ENCODE measurements at regions not wholly inside any gene's neighbourhood (a gene's known extent, or its start where the extent isn't known, plus 50 kb on each side); places are given as distances from the start of the nearest gene placed in this dataset.

GRCh38 chr9:115668521-115668920 lies 485.1 kb upstream of the PAPPA start:
- no peaks in the 10 kb centered on the region for H4K20me1 ChIP-seq (ENCODE audit: insufficient read depth, low read depth, low read length)
- H3K79me2 ChIP-seq (ENCODE audit: low read length): no peaks in the 10 kb centered on the region
- DNase-seq: no peak
- H2AFZ ChIP-seq (ENCODE audit: low read length): no peak overlapping the region
- H3K9me2 ChIP-seq (replicated peaks; ENCODE audit: insufficient read depth, low read length): no peaks in the 10 kb centered on the region
- no peaks in the 10 kb centered on the region for H3K36me3 ChIP-seq (ENCODE audit: insufficient read depth, low read length)
- no peaks in the 10 kb centered on the region for H3K4me1 ChIP-seq (ENCODE audit: low read length)
- H3K4me2 ChIP-seq (ENCODE audit: low read depth, low read length, poor library complexity, severe bottlenecking): no peak overlapping the region
- H3K9ac ChIP-seq (ENCODE audit: low read length): no peak overlapping the region
- no peak overlapping the region for H3K27ac ChIP-seq (ENCODE audit: low read length)
- H3K27me3 ChIP-seq (ENCODE audit: low read length): no peaks in the 10 kb centered on the region
- no peaks in the 10 kb centered on the region for H3K9me3 ChIP-seq (ENCODE audit: low read length)
- no peak overlapping the region for H3K4me3 ChIP-seq (ENCODE audit: low read length)

- Histone ChIP-seq H3K4me1 (ENCODE audit: low read length) (no peaks in the 10 kb centered on the region), H3K79me2 (ENCODE audit: low read length) (no peaks in the 10 kb centered on the region), H3K27ac (ENCODE audit: low read length) (no peak overlapping the region), H3K4me2 (ENCODE audit: low read depth, low read length, poor library complexity, severe bottlenecking) (no peak overlapping the region), H3K36me3 (ENCODE audit: insufficient read depth, low read length) (no peaks in the 10 kb centered on the region), H3K4me3 (ENCODE audit: low read length) (no peak overlapping the region), H3K27me3 (ENCODE audit: low read length) (no peaks in the 10 kb centered on the region), H3K9me2 (replicated peaks; ENCODE audit: insufficient read depth, low read length) (no peaks in the 10 kb centered on the region), H4K20me1 (ENCODE audit: insufficient read depth, low read depth, low read length) (no peaks in the 10 kb centered on the region), H3K9me3 (ENCODE audit: low read length) (no peaks in the 10 kb centered on the region), H3K9ac (ENCODE audit: low read length) (no peak overlapping the region), H2AFZ (ENCODE audit: low read length) (no peak overlapping the region)
- DNase-seq: no peak
Measured at GRCh38 chr9:115671236-115671962, 482.2 kb upstream of the PAPPA start.

DNA sequence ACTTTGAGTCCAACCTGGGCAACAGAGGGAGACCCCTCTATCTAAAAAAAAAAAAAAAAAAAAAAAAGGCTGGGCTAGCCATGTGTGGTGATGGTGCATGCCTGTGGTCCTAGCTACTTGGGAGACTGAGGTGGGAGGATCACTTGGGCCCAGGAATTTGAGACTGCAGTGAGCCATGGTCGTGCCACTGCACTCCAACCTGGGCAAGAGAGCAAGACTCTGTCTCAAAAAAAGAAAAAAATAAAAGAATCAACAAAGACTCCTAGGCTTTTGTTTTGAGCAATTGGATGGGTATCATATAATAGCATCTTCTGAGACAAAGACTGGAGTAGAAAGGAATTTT lies 481.7 kb upstream of the PAPPA start:
- Histone ChIP-seq H3K27ac (ENCODE audit: low read length) (no peak overlapping the region), H3K4me2 (ENCODE audit: low read depth, low read length, poor library complexity, severe bottlenecking) (no peak overlapping the region), H3K4me1 (ENCODE audit: low read length) (no peaks in the 10 kb centered on the region), H3K9ac (ENCODE audit: low read length) (no peak overlapping the region), H3K27me3 (ENCODE audit: low read length) (no peaks in the 10 kb centered on the region), H3K79me2 (ENCODE audit: low read length) (no peaks in the 10 kb centered on the region), H4K20me1 (ENCODE audit: insufficient read depth, low read depth, low read length) (no peaks in the 10 kb centered on the region), H3K4me3 (ENCODE audit: low read length) (no peak overlapping the region), H3K9me2 (replicated peaks; ENCODE audit: insufficient read depth, low read length) (no peaks in the 10 kb centered on the region), H3K9me3 (ENCODE audit: low read length) (no peaks in the 10 kb centered on the region), H2AFZ (ENCODE audit: low read length) (no peak overlapping the region), H3K36me3 (ENCODE audit: insufficient read depth, low read length) (no peaks in the 10 kb centered on the region)
- DNase-seq: no peak

GRCh38 chr9:115672477-115673316 lies 480.9 kb upstream of the PAPPA start:
- H3K4me1 ChIP-seq (ENCODE audit: low read length): no peaks in the 10 kb centered on the region
- H3K36me3 ChIP-seq (ENCODE audit: insufficient read depth, low read length): no peaks in the 10 kb centered on the region
- H3K9ac ChIP-seq (ENCODE audit: low read length): no peak overlapping the region
- H2AFZ ChIP-seq (ENCODE audit: low read length): no peak overlapping the region
- no peak overlapping the region for H3K27ac ChIP-seq (ENCODE audit: low read length)
- no peak overlapping the region for H3K4me2 ChIP-seq (ENCODE audit: low read depth, low read length, poor library complexity, severe bottlenecking)
- H3K27me3 ChIP-seq (ENCODE audit: low read length): no peaks in the 10 kb centered on the region
- H3K79me2 ChIP-seq (ENCODE audit: low read length): no peaks in the 10 kb centered on the region
- H3K9me3 ChIP-seq (ENCODE audit: low read length): no peaks in the 10 kb centered on the region
- H3K4me3 ChIP-seq (ENCODE audit: low read length): no peak overlapping the region
- no peaks in the 10 kb centered on the region for H3K9me2 ChIP-seq (replicated peaks; ENCODE audit: insufficient read depth, low read length)
- H4K20me1 ChIP-seq (ENCODE audit: insufficient read depth, low read depth, low read length): no peaks in the 10 kb centered on the region
- no peak for DNase-seq

DNA sequence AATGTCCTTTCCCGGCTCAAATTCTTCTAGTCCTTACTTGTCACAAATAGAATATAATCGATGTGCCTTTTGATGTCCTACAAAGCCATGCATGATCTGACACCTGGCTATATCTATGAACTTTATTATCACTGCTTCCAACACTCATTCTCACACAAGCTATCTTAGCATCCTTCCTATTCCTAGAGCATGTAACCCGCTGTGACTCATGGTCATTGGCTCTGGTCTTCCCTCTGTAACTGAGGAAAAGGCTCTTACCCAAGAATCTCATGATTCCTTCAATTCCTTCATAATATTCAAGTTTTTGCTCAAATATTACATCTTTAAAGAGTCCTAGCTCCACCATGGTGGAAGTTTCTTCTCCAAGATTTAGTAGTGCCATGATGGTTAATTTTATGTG lies 480.0 kb upstream of the PAPPA start:
- H3K79me2 ChIP-seq (ENCODE audit: low read length): no peaks in the 10 kb centered on the region
- no peak overlapping the region for H3K4me3 ChIP-seq (ENCODE audit: low read length)
- DNase-seq: no peak
- H3K36me3 ChIP-seq (ENCODE audit: insufficient read depth, low read length): no peaks in the 10 kb centered on the region
- H3K9ac ChIP-seq (ENCODE audit: low read length): no peak overlapping the region
- H2AFZ ChIP-seq (ENCODE audit: low read length): no peak overlapping the region
- H3K27ac ChIP-seq (ENCODE audit: low read length): no peak overlapping the region
- H3K27me3 ChIP-seq (ENCODE audit: low read length): no peaks in the 10 kb centered on the region
- H3K4me1 ChIP-seq (ENCODE audit: low read length): no peaks in the 10 kb centered on the region
- H3K4me2 ChIP-seq (ENCODE audit: low read depth, low read length, poor library complexity, severe bottlenecking): no peak overlapping the region
- H3K9me2 ChIP-seq (replicated peaks; ENCODE audit: insufficient read depth, low read length): no peaks in the 10 kb centered on the region
- H3K9me3 ChIP-seq (ENCODE audit: low read length): no peaks in the 10 kb centered on the region
- no peaks in the 10 kb centered on the region for H4K20me1 ChIP-seq (ENCODE audit: insufficient read depth, low read depth, low read length)

DNA sequence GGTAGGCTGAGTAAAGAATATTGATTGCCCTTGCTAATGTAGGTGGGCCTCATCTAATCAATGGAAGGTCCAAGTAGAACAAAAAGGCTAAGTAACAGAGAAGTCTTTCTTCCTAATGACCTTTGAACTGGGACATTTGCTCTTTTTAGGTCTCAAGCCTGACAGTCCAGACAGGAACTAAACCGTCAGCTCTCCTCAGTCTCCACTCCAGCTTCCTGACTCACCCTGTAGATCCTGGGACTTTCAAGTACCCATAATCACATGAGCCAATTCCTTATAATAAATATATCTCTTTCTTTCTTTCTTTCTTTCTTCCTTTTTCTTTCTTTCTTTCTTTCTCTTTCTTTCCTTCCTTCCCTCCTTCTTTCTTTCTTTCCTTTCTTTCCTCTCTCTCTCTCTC lies 479.5 kb upstream of the PAPPA start:
- Histone ChIP-seq H3K9me3 (ENCODE audit: low read length) (no peaks in the 10 kb centered on the region), H4K20me1 (ENCODE audit: insufficient read depth, low read depth, low read length) (no peaks in the 10 kb centered on the region), H3K4me2 (ENCODE audit: low read depth, low read length, poor library complexity, severe bottlenecking) (no peak overlapping the region), H3K9ac (ENCODE audit: low read length) (no peak overlapping the region), H3K27ac (ENCODE audit: low read length) (no peak overlapping the region), H3K27me3 (ENCODE audit: low read length) (no peaks in the 10 kb centered on the region), H3K9me2 (replicated peaks; ENCODE audit: insufficient read depth, low read length) (no peaks in the 10 kb centered on the region), H3K4me1 (ENCODE audit: low read length) (no peaks in the 10 kb centered on the region), H3K36me3 (ENCODE audit: insufficient read depth, low read length) (no peaks in the 10 kb centered on the region), H2AFZ (ENCODE audit: low read length) (no peak overlapping the region), H3K79me2 (ENCODE audit: low read length) (no peaks in the 10 kb centered on the region), H3K4me3 (ENCODE audit: low read length) (no peak overlapping the region)
- DNase-seq: no peak

DNA sequence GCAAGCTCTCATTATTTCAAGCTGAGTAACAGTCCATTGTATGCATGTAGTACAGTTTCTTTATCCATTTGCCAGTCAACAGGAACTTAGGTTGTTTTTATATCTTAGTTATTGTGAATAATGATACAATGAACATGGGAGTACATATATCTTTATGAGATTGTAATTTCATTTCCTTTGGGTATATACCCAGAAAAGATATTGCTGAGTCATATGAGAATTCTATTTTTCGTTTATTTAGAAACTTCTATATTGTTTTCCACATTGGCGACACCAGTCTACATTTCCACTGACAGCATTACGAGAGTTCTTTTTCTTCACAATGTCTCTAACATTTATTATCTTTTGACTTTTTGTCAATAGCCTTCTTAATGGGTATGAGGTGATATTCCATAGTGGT lies 477.8 kb upstream of the PAPPA start:
- Histone ChIP-seq H3K9ac (ENCODE audit: low read length) (no peak overlapping the region), H4K20me1 (ENCODE audit: insufficient read depth, low read depth, low read length) (no peaks in the 10 kb centered on the region), H3K27ac (ENCODE audit: low read length) (no peak overlapping the region), H3K4me3 (ENCODE audit: low read length) (no peak overlapping the region), H3K9me2 (replicated peaks; ENCODE audit: insufficient read depth, low read length) (no peaks in the 10 kb centered on the region), H3K27me3 (ENCODE audit: low read length) (no peaks in the 10 kb centered on the region), H2AFZ (ENCODE audit: low read length) (no peak overlapping the region), H3K4me2 (ENCODE audit: low read depth, low read length, poor library complexity, severe bottlenecking) (no peak overlapping the region), H3K79me2 (ENCODE audit: low read length) (no peaks in the 10 kb centered on the region), H3K36me3 (ENCODE audit: insufficient read depth, low read length) (no peaks in the 10 kb centered on the region), H3K4me1 (ENCODE audit: low read length) (no peaks in the 10 kb centered on the region), H3K9me3 (ENCODE audit: low read length) (no peaks in the 10 kb centered on the region)
- DNase-seq: no peak

GRCh38 chr9:115680231-115680630 lies 473.4 kb upstream of the PAPPA start:
- no peaks in the 10 kb centered on the region for H3K36me3 ChIP-seq (ENCODE audit: insufficient read depth, low read length)
- H3K4me1 ChIP-seq (ENCODE audit: low read length): no peaks in the 10 kb centered on the region
- H3K9ac ChIP-seq (ENCODE audit: low read length): no peak overlapping the region
- no peaks in the 10 kb centered on the region for H3K27me3 ChIP-seq (ENCODE audit: low read length)
- H3K4me3 ChIP-seq (ENCODE audit: low read length): no peak overlapping the region
- no peak for DNase-seq
- no peaks in the 10 kb centered on the region for H3K79me2 ChIP-seq (ENCODE audit: low read length)
- no peaks in the 10 kb centered on the region for H4K20me1 ChIP-seq (ENCODE audit: insufficient read depth, low read depth, low read length)
- no peaks in the 10 kb centered on the region for H3K9me2 ChIP-seq (replicated peaks; ENCODE audit: insufficient read depth, low read length)
- no peak overlapping the region for H3K27ac ChIP-seq (ENCODE audit: low read length)
- H2AFZ ChIP-seq (ENCODE audit: low read length): no peak overlapping the region
- H3K9me3 ChIP-seq (ENCODE audit: low read length): no peaks in the 10 kb centered on the region
- H3K4me2 ChIP-seq (ENCODE audit: low read depth, low read length, poor library complexity, severe bottlenecking): no peak overlapping the region

Measured in Karpas-422 (cell line).